ENCODE measurements at regions not wholly inside any gene's neighbourhood (a gene's known extent, or its start where the extent isn't known, plus 50 kb on each side); places are given as distances from the start of the nearest gene placed in this dataset.

- no peaks in the 10 kb centered on the region for H3K9me3 ChIP-seq
- no peaks in the 10 kb centered on the region for H3K27me3 ChIP-seq
- no peak overlapping the region for H3K4me3 ChIP-seq
- 86 to 87% methylated on average over 2 of the region's 2 CpGs for WGBS, 2 donors
- H3K36me3 ChIP-seq (replicated peaks in 1 of 2; ENCODE audit: insufficient read depth in 1 of 2, low read depth in 2 of 2) = no peaks in the 10 kb centered on the region
- no peak for TF ChIP-seq POLR2A (IDR thresholded peaks at IDR 0.05)
- TF ChIP-seq CTCF (IDR thresholded peaks at IDR 0.05) = no peak
- no peak overlapping the region for H3K27ac ChIP-seq
- intact Hi-C loops (cut with DNase I) = no loop called here
- DNase-seq (no peak), ATAC-seq (no peak)
- no peaks in the 10 kb centered on the region for H3K4me1 ChIP-seq
Observed at GRCh38 chr6:71211799-71212198, 76.8 kb upstream of the OGFRL1 start.

- no peaks in the 10 kb centered on the region for H3K9me3 ChIP-seq
Observed at GRCh38 chr6:71220466-71220865, 68.1 kb upstream of the OGFRL1 start.

GRCh38 chr6:71222671-71223070, 65.9 kb upstream of the OGFRL1 start:
- TF ChIP-seq POLR2A (IDR thresholded peaks at IDR 0.05) (no peak), CTCF (IDR thresholded peaks at IDR 0.05) (no peak)
- no peak overlapping the region for H3K4me3 ChIP-seq
- no peak overlapping the region for H3K27ac ChIP-seq
- H3K27me3 ChIP-seq = no peaks in the 10 kb centered on the region
- intact Hi-C loops (cut with DNase I) = no loop called here
- no peak for ATAC-seq
- H3K4me1 ChIP-seq = no peaks in the 10 kb centered on the region
- H3K9me3 ChIP-seq = no peaks in the 10 kb centered on the region
- H3K36me3 ChIP-seq (replicated peaks in 1 of 2; ENCODE audit: insufficient read depth in 1 of 2, low read depth in 2 of 2) = no peaks in the 10 kb centered on the region
- DNase-seq = no peak
- 35 to 41% methylated on average over 4 of the region's 4 CpGs for WGBS, 2 donors

More at GRCh38 chr6:71220466-71220865, 68.1 kb upstream of the OGFRL1 start:
- TF ChIP-seq CTCF (IDR thresholded peaks at IDR 0.05) (no peak), POLR2A (IDR thresholded peaks at IDR 0.05) (no peak)
- Histone ChIP-seq H3K36me3 (replicated peaks in 1 of 2; ENCODE audit: insufficient read depth in 1 of 2, low read depth in 2 of 2) (no peaks in the 10 kb centered on the region), H3K4me1 (no peaks in the 10 kb centered on the region), H3K27ac (no peak overlapping the region), H3K27me3 (no peaks in the 10 kb centered on the region), H3K4me3 (no peak overlapping the region)
- WGBS, 2 donors = 47 to 60% methylated on average over 3 of the region's 3 CpGs
- intact Hi-C loops (cut with DNase I) = no loop called here
- DNase-seq = no peak
- ATAC-seq = no peak

GRCh38 chr6:71224011-71224410, 64.6 kb upstream of the OGFRL1 start:
- 68 to 74% methylated on average over 2 of the region's 2 CpGs for whole genome bisulfite sequencing, 2 donors
- ATAC-seq = no peak
- intact Hi-C loops (cut with DNase I) = no loop called here

More at GRCh38 chr6:71224011-71224410, 64.6 kb upstream of the OGFRL1 start:
- TF ChIP-seq POLR2A (IDR thresholded peaks at IDR 0.05) (no peak), CTCF (IDR thresholded peaks at IDR 0.05) (no peak)
- H3K27me3 ChIP-seq = no peaks in the 10 kb centered on the region
- no peak for DNase-seq
- no peaks in the 10 kb centered on the region for H3K4me1 ChIP-seq
- no peaks in the 10 kb centered on the region for H3K9me3 ChIP-seq
- H3K27ac ChIP-seq = no peak overlapping the region
- H3K4me3 ChIP-seq = no peak overlapping the region
- H3K36me3 ChIP-seq (replicated peaks in 1 of 2; ENCODE audit: insufficient read depth in 1 of 2, low read depth in 2 of 2) = no peaks in the 10 kb centered on the region

All from body of pancreas (tissue), 4 donors.